Psoas muscle (tissue), 7 donors: ENCODE measurements at regions not wholly inside any gene's neighbourhood (a gene's known extent, or its start where the extent isn't known, plus 50 kb on each side); places are given as distances from the start of the nearest gene placed in this dataset.

Source experiments
- ATAC-seq, 4 donors: fragments of 200-7000 bp; cut with Tn5 transposase; one replicate each; pipeline ENCODE4 v1.9.1; 2020; ENCODE audit warnings: moderate library complexity in 3 of 4, mild to moderate bottlenecking in 2 of 4
- DNase-seq, 2 donors: peaks; one replicate each; pipeline ENCODE4 v3.0.0-alpha.2; 2020
- H3K27ac ChIP-seq: fragments of 200-600 bp; one replicate; pipeline ENCODE4 v1.8.0; 2022
- H3K27me3 ChIP-seq, 3 donors: fragments of 200-600 bp in 1 of 3; one replicate each; pipeline versions ENCODE4 v1.6.1 to v1.8.0; 2013 to 2022; ENCODE audit warnings: low read length in 2 of 3, mild to moderate bottlenecking in 2 of 3, moderate library complexity in 1 of 3; ENCODE audit not compliant: insufficient read depth in 3 of 3
- H3K36me3 ChIP-seq, 2 donors: fragments of 200-600 bp in 1 of 2; one replicate each; pipeline versions ENCODE4 v1.6.1 to v1.8.0; 2013 to 2022; ENCODE audit warnings: low read depth in 1 of 2, mild to moderate bottlenecking in 1 of 2, moderate library complexity in 1 of 2; ENCODE audit not compliant: insufficient read depth in 1 of 2
- H3K4me1 ChIP-seq: fragments of 200-600 bp; one replicate; pipeline ENCODE4 v1.8.0; 2022
- H3K4me3 ChIP-seq: fragments of 200-600 bp; one replicate; pipeline ENCODE4 v1.8.0; 2022; ENCODE audit warnings: mild to moderate bottlenecking
- H3K9me3 ChIP-seq: fragments of 200-600 bp; one replicate; pipeline ENCODE4 v1.8.0; 2022
- WGBS, 3 donors: extraction: QIAGEN DNeasy Blood & Tissue Kit; methylation state at CpG; one replicate each; pipeline versions ENCODE4 v1.1.6 to v1.1.7; 2013; 5-methylcytosine and 5-hydroxymethylcytosine counted together
- intact Hi-C, 2 donors: fragments of 100-400 bp; cut with DNase I; formaldehyde crosslinking; loops; one replicate each; pipeline versions ENCODE4 v1.11.0 to v1.14.2; 2022
- TF ChIP-seq, protein P1 (sequence below): fragments of 200-600 bp; IDR thresholded peaks from one replicate; pipeline ENCODE4 v1.8.0; 2022; ENCODE audit warnings: antibody characterized with exemption
- donor health status: healthy with polysubstance abuse.
- donor health status: DM: no; HTN: no; CAD: no; lungs with moderate emphysema.
- donor health status: Bipolar disorder and iron deficiency.
- donor health status: healthy.
- donor health status: DM: yes; HTN: yes; CAD: no.
- donor health status: DM: no; HTN: no; CAD: no.
- donor health status: DM: yes; HTN: yes; CAD: no.

DNA sequence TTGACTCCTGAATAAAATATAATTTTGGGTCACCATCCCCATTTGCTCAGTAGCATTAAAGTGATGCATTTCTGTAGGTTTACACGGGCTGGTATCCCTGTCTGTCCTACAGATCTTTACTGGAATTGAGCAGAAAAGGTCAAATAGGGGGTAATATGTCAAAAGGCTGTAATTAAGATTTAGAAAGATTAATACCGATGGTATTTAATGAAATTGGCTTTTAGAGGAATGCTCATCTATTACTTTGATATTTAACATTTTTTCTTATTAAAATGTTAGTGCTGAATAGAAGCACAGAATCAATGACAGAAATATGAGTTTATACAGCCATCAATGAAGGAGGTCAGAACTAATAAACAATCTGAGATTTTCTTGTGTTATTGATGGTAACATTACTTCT, 1762.2 kb upstream of the WWC1 start:
- no peak for ATAC-seq

DNA sequence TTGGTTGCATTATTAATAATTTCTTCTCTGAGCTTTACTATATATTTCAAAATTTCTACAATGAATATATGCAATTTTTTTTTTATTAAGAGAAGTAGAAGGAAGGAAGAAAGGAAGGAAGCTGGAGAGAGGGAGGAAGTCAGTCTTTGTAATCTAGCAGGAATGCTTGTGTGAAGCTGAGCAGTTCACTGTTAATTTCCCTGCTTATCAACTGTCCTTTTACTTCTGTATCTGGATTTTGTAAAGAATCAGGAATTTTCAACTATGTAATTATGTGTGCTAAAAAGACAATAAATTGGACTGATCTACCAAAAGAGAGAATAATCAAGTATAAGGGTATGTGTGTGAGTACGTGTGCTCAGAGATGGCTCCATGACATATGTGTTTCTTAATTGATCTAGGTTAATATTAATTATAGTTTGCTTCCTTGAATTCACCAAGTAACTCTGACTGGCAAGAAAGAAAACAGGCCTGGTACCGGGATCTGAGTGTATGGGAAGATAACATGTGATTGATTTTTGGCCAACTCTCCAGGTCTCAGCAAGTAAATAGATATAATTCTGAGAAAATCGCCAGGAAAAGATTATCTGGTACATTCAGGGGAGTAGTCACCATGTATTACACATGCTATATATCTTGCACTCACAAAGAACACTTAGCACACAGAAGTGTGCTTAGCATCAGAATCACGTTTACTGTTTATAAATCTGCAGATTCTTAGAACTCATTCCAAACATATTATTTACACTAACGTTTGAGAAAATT, 1758.8 kb upstream of the WWC1 start:
- WGBS, 3 donors = 70 to 77% (median 76%) methylated on average over 5 of the region's 5 CpGs
- Histone ChIP-seq H3K4me1 (no peaks in the 10 kb centered on the region), H3K27ac (no peak overlapping the region), H3K27me3 (no peaks in the 10 kb centered on the region), H3K36me3 (no peaks in the 10 kb centered on the region), H3K9me3 (no peaks in the 10 kb centered on the region), H3K4me3 (no peak overlapping the region)
- no peak for DNase-seq
- no peak for ATAC-seq
- TF ChIP-seq, protein P1, sequence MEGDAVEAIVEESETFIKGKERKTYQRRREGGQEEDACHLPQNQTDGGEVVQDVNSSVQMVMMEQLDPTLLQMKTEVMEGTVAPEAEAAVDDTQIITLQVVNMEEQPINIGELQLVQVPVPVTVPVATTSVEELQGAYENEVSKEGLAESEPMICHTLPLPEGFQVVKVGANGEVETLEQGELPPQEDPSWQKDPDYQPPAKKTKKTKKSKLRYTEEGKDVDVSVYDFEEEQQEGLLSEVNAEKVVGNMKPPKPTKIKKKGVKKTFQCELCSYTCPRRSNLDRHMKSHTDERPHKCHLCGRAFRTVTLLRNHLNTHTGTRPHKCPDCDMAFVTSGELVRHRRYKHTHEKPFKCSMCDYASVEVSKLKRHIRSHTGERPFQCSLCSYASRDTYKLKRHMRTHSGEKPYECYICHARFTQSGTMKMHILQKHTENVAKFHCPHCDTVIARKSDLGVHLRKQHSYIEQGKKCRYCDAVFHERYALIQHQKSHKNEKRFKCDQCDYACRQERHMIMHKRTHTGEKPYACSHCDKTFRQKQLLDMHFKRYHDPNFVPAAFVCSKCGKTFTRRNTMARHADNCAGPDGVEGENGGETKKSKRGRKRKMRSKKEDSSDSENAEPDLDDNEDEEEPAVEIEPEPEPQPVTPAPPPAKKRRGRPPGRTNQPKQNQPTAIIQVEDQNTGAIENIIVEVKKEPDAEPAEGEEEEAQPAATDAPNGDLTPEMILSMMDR = no peak
- intact Hi-C loops = no loop called here

More for the DNA sequence above, 1762.2 kb upstream of the WWC1 start:
- 35 to 48% (median 37%) methylated on average over 2 of the region's 2 CpGs for WGBS, 3 donors
- DNase-seq = no peak
- Histone ChIP-seq H3K27ac (no peak overlapping the region), H3K36me3 (no peaks in the 10 kb centered on the region), H3K4me3 (no peak overlapping the region), H3K9me3 (no peaks in the 10 kb centered on the region), H3K27me3 (no peaks in the 10 kb centered on the region), H3K4me1 (no peaks in the 10 kb centered on the region)
- intact Hi-C loops = no loop called here
- TF ChIP-seq, protein P1 = no peak

DNA sequence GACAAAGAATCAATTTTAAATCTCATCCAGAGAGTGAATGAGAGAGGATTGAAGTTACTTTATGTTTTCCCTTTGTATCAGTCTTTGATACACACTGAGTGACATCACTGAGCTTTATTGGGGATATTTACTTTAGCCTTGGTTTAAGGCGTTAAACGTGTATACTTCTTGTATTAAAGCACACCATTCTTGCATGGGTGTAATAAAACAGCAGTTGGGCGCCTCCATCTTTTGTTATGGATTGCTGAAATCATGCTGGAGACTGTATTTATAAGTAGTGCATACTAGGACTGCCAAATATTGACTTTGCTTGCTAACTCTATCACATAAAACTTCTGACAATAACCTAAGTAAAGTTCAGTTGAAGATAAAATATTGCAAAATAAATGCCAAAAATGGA, 1755.8 kb upstream of the WWC1 start:
- Histone ChIP-seq H3K36me3 (no peaks in the 10 kb centered on the region), H3K4me1 (no peaks in the 10 kb centered on the region), H3K27ac (no peak overlapping the region), H3K27me3 (no peaks in the 10 kb centered on the region), H3K9me3 (peaks cover 7% of the 10 kb centered on the region), H3K4me3 (no peak overlapping the region)
- WGBS, 3 donors = 48 to 63% (median 56%) methylated on average over 3 of the region's 3 CpGs
- intact Hi-C loops = no loop called here
- TF ChIP-seq, protein P1 = no peak
- ATAC-seq (no peak), DNase-seq (no peak)

DNA sequence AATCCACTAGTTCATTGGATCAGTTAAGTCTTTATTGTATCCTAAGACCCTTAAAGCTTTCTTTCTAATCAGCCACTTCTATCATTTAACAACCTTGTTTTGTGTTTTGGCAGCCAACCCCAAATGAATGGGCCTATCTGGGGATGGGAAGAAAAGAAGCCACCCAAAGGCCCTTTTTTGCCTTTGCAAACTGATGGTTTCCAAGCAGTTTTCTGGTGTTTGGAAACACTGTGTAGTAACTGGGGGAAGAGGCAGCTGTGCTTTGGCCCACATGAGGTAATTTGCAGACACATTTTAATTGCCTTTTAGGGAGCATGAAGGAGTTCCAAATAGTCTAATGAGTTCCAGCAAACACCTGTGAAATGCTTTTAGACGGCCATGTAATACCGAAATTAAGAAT, 1751.3 kb upstream of the WWC1 start:
- H3K36me3 ChIP-seq = no peaks in the 10 kb centered on the region
- H3K27me3 ChIP-seq = no peaks in the 10 kb centered on the region
- no peak overlapping the region for H3K27ac ChIP-seq
- WGBS, 3 donors = 5 to 27% (median 9%) methylated on average over 2 of the region's 2 CpGs
- H3K4me3 ChIP-seq = no peak overlapping the region
- H3K4me1 ChIP-seq = no peaks in the 10 kb centered on the region
- H3K9me3 ChIP-seq = peaks cover 7% of the 10 kb centered on the region
- DNase-seq = no peak
- TF ChIP-seq, protein P1 = no peak
- intact Hi-C loops = no loop called here
- no peak for ATAC-seq

DNA sequence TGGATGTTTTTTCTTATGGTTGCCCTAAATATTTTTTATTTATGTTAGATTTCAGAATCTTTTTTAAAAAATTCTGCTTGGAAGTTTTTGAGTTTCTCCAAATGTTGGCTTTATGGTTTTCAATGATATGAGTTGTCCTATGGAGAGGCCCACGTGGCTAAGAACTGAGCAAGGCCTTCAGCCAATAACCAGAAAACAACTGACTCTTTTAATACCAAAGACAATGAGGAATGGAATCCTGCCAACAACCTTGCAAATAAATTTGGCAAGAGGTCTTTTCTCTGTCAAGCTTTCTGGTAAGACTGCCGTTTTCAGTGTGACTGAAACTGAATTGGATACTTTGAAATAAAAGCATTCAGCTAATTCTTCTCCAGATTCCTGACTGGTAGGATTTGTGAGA, 1740.1 kb upstream of the WWC1 start:
- Histone ChIP-seq H3K9me3 (no peaks in the 10 kb centered on the region), H3K4me1 (no peaks in the 10 kb centered on the region), H3K36me3 (no peaks in the 10 kb centered on the region), H3K27ac (no peak overlapping the region), H3K4me3 (no peak overlapping the region), H3K27me3 (no peaks in the 10 kb centered on the region)
- DNase-seq (no peak), ATAC-seq (no peak)
- 6 to 11% (median 7%) methylated on average over 2 of the region's 2 CpGs for WGBS, 3 donors
- intact Hi-C loops = no loop called here
- TF ChIP-seq, protein P1 = no peak
